ENCODE measurements at regions not wholly inside any gene's neighbourhood (a gene's known extent, or its start where the extent isn't known, plus 50 kb on each side); places are given as distances from the start of the nearest gene placed in this dataset.
"Not testable (repeated sequence)": the region's sequence is repeated elsewhere in the genome, so short reads cannot be mapped to it uniquely, and the experiment has no call there.

GRCh38 chr1:238789916-238790667 is 596.3 kb upstream of the CHRM3 start:
- no peak for DNase-seq (ENCODE audit: insufficient read length, low spot score)
- FAIRE-seq: peak; percentile 69

- DNase-seq (ENCODE audit: insufficient read length, low spot score) (no peak), FAIRE-seq (no peak)
Measured at GRCh38 chr1:238787471-238787870, 598.9 kb upstream of the CHRM3 start.

- FAIRE-seq: no peak
- DNase-seq (ENCODE audit: insufficient read length, low spot score): no peak
Measured at GRCh38 chr1:238783633-238784032, 602.7 kb upstream of the CHRM3 start.

- no peak for DNase-seq (ENCODE audit: insufficient read length, low spot score)
- FAIRE-seq: no peak
Measured at GRCh38 chr1:238779716-238780115, 606.7 kb upstream of the CHRM3 start.

GRCh38 chr1:238778113-238778512 is 608.3 kb upstream of the CHRM3 start:
- FAIRE-seq: no peak
- DNase-seq (ENCODE audit: insufficient read length, low spot score): no peak

- DNase-seq (ENCODE audit: insufficient read length, low spot score) (no peak), FAIRE-seq (peak; percentile 58)
Measured at GRCh38 chr1:238777551-238777950, 608.8 kb upstream of the CHRM3 start.

GRCh38 chr1:238776126-238776525 is 610.2 kb upstream of the CHRM3 start:
- FAIRE-seq (no peak), DNase-seq (ENCODE audit: insufficient read length, low spot score) (no peak)

- DNase-seq (ENCODE audit: insufficient read length, low spot score): no peak
- no peak for FAIRE-seq
Measured at GRCh38 chr1:238772322-238772721, 614.0 kb upstream of the CHRM3 start.

- DNase-seq (ENCODE audit: insufficient read length, low spot score) (no peak), FAIRE-seq (no peak)
Measured at GRCh38 chr1:238767321-238767720, 619.0 kb upstream of the CHRM3 start.

- FAIRE-seq: no peak
- DNase-seq (ENCODE audit: insufficient read length, low spot score): no peak
Measured at GRCh38 chr1:238764779-238765178, 621.6 kb upstream of the CHRM3 start.

- DNase-seq (ENCODE audit: insufficient read length, low spot score) (no peak), FAIRE-seq (no peak)
Measured at GRCh38 chr1:238753252-238753651, 633.1 kb upstream of the CHRM3 start.

GRCh38 chr1:238752327-238752726 is 634.0 kb upstream of the CHRM3 start:
- FAIRE-seq (no peak), DNase-seq (ENCODE audit: insufficient read length, low spot score) (no peak)

GRCh38 chr1:238745069-238745468 is 641.3 kb upstream of the CHRM3 start:
- FAIRE-seq (no peak), DNase-seq (ENCODE audit: insufficient read length, low spot score) (no peak)

GRCh38 chr1:238738892-238739291 is 647.5 kb upstream of the CHRM3 start:
- FAIRE-seq (no peak), DNase-seq (ENCODE audit: insufficient read length, low spot score) (no peak)

- no peak for DNase-seq (ENCODE audit: insufficient read length, low spot score)
- FAIRE-seq: no peak
Measured at GRCh38 chr1:238727670-238728069, 658.7 kb upstream of the CHRM3 start.

GRCh38 chr1:238722812-238723211 is 663.6 kb upstream of the CHRM3 start:
- no peak for FAIRE-seq
- DNase-seq (ENCODE audit: insufficient read length, low spot score): no peak

- DNase-seq (ENCODE audit: insufficient read length, low spot score): no peak
- no peak for FAIRE-seq
Measured at GRCh38 chr1:238710697-238711096, 675.7 kb upstream of the CHRM3 start.

GRCh38 chr1:238701024-238701423 is 685.3 kb upstream of the CHRM3 start:
- FAIRE-seq (no peak), DNase-seq (ENCODE audit: insufficient read length, low spot score) (no peak)

- no peak for DNase-seq (ENCODE audit: insufficient read length, low spot score)
- no peak for FAIRE-seq
Measured at GRCh38 chr1:238690415-238690814, 696.0 kb upstream of the CHRM3 start.

GRCh38 chr1:238684576-238684975 is 701.8 kb upstream of the CHRM3 start:
- not testable (repeated sequence) for FAIRE-seq; DNase-seq (ENCODE audit: insufficient read length, low spot score)

GRCh38 chr1:238681451-238681850 is 704.9 kb upstream of the CHRM3 start:
- FAIRE-seq: no peak
- no peak for DNase-seq (ENCODE audit: insufficient read length, low spot score)

- DNase-seq (ENCODE audit: insufficient read length, low spot score): no peak
- no peak for FAIRE-seq
Measured at GRCh38 chr1:238681021-238681420, 705.3 kb upstream of the CHRM3 start.

- no peak for DNase-seq (ENCODE audit: insufficient read length, low spot score)
Measured at GRCh38 chr1:238677567-238677966, 708.8 kb upstream of the CHRM3 start.

More at GRCh38 chr1:238677567-238677966, 708.8 kb upstream of the CHRM3 start:
- no peak for FAIRE-seq

Measured in HTR-8/SVneo (cell line).